ENCODE measurements at regions not wholly inside any gene's neighbourhood (a gene's known extent, or its start where the extent isn't known, plus 50 kb on each side); places are given as distances from the start of the nearest gene placed in this dataset.
A peak's percentile ranks its signal among the peaks of the same experiment; 100 is the strongest.

DNA sequence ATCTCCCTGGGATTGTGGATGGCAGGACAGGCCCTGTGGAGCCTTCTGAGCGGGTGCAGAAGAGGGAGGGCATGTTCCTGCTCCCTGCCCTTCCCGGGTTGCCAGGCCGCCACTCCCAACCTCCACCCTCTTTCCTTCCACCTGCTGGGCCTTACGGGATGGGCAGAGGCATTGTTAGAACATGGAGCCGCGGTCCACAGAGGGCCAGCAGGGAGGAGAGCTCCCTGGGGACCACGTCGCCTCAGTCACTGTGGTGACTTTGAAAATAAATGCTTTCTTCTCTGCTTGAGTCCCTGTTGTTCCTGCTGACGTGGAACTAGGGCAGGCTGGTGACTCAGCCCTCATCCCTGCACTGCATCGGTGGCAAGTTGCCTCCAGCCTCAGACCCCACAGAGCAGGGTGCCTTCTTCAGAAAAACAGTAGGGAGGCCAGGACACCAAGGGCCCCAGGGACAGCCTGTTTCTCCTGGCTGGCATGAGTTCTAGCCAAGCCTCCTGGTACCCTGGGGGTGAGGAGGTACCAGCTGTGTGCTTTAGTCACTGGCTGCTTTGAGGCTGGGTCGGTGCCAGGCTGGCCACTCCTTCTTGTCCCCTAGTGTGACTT, 224.9 kb downstream of the SEC14L1 start:
- no peak for DNase-seq

DNA sequence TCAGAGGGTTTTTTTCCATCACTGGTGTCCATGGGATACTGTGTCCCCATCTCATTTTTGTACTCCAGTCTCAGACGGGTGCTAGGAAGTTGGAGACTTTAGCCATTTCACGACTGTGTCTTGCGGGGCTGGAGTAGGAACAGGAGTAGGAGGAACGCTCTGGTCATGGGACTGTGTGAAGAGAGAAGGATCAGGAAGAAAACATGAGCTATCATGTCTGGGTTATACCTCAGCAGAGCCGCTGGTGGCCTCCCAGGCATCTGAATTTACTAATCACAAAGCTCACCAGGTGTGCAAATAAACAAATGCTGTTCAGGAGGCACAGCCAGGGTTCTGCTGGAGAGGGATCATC, 225.4 kb downstream of the SEC14L1 start:
- no peak for DNase-seq

DNA sequence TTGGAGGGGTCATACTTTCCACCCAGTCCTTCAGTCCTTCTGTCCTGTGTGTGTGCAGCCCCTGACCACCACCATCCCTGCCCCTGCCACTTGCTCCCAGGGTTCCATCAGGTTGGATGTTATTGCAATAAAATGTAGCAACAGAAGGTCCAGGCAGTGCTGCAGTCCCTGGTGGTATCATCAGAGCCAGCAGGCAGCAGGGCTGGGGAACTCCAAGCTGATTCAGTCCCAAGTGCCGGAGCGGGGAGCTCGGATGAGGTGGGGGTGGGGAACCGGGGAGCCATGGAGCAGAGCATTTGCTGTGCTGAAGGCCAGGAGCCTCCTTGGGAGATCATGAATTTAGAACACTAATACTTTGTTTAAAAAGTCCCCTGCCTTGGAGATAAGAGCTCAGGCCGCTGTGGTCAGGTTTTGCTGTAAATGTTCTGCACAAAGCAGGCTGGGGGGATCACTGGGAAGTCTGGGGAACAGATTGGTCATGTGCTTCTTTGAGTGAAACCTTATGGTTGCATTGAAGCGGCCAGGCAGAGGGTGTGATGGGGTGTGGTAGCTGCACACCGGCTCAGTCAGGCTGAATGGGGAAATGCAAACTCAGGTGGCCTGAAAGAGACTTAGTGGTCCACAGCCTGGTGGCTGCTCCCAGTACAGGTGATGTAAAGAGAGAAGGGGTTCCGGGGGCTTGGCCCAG, 225.9 kb downstream of the SEC14L1 start:
- no peak for DNase-seq

DNA sequence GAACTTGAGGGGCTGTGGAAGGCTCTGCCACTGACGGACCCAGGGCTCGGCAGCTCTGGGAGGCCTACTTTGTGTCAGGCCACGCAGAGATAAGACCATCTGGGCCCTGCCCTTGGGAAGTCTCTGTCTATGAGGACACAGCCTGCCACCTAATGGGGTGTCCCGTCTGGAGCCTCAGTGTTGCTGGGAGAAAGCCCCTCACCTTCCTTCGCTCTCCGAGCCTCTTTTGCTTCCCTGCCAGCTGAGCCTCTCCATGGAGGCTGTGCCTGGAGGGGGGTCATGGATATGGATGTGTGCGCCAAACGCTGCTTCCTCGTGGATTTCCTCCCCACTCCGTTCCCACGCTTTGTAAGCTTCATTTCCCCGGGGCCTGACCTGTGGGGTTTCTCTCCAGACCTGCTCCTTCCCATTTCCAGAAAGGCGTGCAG, 228.8 kb downstream of the SEC14L1 start:
- DNase-seq, result no peak

DNA sequence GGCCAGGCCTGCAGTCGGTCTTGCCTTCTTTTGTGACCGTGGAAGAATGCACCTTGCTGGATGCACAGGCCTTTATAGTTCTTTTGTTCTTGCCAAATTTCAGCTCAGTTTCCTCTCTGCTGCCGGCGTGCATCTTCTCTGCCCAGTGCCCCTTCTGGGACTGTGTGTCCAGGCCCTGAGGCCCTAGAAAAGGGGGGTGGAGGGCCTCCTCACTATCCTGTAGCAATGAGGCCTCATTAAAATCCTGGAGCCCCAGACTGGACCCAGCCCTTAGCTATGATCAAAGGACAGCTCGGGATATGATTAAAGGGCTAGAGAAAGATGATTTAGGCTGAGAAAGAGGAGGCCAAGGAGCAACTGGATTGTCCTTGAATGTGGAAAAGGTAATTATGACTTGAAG, 229.8 kb downstream of the SEC14L1 start:
- DNase-seq, result no peak

DNA sequence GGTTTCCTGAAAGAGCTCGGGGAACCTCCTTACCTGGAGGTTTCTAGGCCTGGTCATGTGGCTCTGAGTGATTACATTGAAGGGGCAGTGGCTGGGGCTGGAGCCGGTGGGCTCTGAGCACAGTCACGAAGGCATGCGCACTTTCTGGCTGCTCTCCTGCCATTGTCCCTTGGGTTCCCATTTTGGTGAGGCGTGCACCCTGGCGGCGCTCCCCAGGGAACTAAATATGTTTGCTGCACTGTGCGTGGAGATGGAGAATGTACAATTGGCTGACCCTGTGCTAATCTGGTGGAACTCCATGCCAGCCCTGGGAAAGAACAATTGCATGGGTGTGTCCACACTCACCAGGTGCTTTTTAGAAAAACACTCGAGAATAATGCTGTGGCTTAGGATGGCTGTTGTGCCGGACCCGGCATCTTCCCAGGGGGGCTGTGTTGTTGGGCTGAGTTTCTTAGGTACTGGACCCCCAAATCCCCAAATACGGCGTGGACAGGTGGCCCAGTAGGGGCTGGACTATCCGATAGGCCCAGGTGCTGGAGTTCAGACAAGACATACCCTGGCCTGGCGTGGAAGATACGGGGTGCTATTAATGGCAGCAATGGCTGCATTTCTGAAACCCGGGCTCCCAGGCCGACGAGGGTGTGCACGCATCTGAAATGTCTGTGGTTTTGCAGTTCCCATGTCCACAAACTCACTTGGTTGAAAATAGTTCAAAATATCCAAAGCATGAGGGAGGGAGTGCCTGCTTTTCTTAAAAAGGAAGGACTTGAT, 230.5 kb downstream of the SEC14L1 start:
- DNase-seq, result no peak

DNA sequence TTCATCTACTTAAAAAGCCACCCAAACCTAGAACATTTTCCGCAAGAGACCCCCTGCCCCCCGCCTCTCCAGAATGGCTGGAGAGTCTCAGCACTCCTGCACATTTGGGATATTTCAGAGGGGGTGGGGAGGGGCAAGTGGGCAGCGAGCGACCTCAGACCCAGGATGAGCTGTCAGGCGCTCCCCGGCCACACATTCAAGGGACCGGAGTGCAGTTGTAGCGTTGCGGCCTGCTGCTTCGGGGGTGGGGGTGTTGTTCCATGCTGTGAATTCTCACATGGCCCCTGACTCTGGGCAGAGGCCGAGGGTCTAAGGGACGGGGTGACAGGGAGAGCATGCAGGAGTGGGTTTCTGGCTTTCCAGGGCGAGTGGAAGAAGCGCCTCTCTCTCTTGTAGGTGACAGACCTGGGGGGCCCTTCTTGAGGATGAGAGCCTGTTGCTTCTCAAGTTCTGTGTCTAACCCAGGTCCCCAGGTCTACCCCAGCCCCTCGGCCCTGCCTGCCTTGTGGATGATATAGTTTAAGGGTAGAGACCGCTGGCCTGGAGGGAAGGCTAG, 231.2 kb downstream of the SEC14L1 start:
- DNase-seq, result no peak

DNA sequence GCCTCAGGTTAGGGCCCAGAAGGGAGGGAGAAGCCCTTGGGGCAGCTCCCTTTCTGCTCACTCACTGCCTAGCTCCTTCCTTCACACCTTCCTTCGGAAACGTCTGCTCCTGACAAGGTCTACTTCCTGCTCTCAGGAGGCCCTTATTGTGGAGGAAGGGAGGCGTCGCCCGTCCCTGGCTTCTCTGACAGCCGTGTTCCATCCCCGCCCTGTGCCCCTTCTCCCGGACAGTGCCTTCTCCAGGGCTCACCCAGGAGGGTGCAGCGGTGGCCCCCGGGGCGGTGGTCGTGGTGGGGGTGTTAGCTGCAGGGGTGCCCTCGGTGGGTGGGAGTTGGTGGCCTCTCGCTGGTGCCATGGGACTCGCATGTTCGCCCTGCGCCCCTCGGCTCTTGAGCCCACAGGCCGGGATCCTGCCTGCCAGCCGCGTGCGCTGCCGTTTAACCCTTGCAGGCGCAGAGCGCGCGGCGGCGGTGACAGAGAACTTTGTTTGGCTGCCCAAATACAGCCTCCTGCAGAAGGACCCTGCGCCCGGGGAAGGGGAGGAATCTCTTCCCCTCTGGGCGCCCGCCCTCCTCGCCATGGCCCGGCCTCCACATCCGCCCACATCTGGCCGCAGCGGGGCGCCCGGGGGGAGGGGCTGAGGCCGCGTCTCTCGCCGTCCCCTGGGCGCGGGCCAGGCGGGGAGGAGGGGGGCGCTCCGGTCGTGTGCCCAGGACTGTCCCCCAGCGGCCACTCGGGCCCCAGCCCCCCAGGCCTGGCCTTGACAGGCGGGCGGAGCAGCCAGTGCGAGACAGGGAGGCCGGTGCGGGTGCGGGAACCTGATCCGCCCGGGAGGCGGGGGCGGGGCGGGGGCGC, 231.9 kb downstream of the SEC14L1 start:
- DNase-seq, result peak; percentile 43 to 69 (median 50)

DNA sequence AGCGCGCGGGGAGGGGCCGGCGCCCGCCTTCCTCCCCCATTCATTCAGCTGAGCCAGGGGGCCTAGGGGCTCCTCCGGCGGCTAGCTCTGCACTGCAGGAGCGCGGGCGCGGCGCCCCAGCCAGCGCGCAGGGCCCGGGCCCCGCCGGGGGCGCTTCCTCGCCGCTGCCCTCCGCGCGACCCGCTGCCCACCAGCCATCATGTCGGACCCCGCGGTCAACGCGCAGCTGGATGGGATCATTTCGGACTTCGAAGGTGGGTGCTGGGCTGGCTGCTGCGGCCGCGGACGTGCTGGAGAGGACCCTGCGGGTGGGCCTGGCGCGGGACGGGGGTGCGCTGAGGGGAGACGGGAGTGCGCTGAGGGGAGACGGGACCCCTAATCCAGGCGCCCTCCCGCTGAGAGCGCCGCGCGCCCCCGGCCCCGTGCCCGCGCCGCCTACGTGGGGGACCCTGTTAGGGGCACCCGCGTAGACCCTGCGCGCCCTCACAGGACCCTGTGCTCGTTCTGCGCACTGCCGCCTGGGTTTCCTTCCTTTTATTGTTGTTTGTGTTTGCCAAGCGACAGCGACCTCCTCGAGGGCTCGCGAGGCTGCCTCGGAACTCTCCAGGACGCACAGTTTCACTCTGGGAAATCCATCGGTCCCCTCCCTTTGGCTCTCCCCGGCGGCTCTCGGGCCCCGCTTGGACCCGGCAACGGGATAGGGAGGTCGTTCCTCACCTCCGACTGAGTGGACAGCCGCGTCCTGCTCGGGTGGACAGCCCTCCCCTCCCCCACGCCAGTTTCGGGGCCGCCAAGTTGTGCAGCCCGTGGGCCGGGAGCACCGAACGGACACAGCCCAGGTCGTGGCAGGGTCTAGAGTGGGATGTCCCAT, 232.8 kb downstream of the SEC14L1 start:
- peak in 4 of 5 donors; percentile 30 to 47 (median 35) for DNase-seq

DNA sequence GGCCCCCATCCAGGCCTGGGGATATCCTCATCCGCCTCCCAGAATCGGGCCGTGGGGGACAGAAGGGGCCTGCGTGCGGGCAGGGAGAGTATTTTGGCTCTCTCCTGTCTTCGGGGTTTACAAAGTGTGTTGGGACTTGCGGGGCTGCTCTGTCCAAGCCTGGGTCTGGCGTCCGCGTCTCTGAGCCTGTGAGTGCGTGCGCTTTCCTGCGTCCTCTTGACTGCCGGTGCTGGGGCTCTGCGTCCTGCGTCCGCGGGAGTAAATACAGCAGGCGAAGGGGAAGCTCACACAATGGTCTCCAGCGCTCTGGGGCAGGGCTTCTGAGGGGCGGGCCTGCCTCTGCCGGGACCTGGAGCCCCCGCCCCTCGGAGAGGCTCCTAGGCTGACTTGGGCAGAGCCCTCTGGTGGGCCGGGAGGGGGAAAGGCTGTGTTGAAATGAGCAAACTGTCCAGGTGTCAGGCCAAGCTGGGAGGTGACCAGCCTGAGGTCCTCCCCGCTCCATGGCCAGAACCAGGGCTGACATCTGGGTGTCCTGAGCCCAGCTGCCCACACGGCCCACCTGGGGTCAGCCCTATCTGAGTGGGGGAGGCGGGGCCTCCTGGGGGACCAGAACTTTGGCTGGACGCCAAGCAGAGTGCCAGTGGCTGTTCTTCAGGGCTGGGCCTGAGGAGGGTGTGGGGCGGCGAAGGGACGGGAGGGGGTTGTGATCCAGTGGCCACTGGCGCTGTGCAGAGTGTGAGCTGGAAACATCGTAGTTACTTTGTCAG, 233.6 kb downstream of the SEC14L1 start:
- DNase-seq, result peak; percentile 55 to 82 (median 69)

DNA sequence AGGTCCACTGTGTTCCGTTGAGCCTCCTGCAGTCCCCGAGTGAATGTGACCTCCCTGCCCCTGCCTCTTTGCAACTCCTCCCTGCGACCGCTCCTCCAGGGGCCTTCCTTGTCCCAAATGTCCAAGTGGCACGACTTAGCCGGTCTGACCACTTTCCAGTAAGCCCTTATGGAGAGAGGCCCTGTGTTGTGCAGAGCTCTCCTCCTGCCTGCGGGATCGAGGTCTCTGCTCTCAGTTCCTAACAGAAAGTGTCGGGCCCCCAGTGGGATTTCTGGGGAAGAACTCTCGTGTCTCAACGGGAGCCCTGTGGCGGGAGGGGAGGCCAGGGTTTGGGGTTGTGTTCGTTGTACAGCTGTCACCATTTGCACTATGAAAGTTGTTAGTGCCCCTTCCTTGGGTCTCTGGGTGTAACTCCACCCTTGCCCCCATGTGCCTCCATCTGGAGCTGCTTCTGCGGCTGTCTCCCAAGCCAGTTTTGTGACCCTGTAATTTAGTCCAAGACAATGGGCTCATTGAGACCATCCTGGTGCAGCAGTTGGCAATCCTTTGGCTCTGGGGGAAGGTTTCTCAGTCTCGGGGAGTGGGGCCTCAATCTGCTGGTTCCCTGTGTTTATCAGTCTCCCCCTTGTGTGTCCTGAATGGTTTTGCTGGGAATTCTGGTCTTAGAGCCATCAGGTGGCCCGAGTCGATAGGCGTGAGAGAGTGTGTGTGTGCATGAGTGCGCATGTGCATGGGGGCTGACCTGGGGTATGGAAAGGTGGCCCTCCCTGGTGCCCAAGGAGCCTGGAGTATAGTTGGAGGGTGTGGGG, 234.5 kb downstream of the SEC14L1 start:
- no peak for DNase-seq

DNA sequence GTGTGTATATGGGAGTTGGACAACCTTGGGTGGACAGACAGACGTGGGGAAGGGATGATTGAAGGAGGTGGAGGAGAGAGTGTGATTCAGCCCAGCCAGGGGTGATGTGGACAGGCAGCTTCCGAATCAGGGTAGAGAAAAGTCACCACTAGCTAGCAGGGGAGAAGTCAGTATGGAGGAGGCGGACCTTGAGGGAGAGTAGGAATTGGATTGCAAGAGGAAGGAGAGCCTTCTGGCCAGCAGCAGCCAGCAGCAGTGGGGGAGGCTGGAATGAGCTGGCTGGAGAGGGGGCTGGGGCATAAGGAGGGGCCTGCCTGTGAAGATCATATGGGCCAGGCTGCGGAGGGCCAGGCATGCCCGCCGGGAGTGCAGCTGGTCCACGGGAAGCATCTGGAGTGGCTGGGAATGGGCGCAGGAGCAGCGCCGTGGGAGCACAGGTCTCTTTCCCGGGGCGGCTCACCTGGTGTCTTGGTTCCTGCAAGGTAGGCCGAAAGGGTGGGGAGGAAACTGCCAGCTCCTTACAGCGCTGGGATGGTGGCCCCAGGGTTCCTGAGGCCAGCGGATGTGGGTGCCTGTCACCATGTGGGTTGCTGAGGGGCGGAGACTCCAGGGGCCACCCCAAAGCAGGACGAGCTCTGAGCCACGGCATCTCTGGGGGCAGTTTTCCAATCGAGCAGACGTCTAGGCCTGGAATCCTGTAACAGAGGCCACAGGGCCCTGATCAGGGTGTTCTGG, 235.3 kb downstream of the SEC14L1 start:
- DNase-seq, result peak; percentile 35 to 80 (median 54)

DNA sequence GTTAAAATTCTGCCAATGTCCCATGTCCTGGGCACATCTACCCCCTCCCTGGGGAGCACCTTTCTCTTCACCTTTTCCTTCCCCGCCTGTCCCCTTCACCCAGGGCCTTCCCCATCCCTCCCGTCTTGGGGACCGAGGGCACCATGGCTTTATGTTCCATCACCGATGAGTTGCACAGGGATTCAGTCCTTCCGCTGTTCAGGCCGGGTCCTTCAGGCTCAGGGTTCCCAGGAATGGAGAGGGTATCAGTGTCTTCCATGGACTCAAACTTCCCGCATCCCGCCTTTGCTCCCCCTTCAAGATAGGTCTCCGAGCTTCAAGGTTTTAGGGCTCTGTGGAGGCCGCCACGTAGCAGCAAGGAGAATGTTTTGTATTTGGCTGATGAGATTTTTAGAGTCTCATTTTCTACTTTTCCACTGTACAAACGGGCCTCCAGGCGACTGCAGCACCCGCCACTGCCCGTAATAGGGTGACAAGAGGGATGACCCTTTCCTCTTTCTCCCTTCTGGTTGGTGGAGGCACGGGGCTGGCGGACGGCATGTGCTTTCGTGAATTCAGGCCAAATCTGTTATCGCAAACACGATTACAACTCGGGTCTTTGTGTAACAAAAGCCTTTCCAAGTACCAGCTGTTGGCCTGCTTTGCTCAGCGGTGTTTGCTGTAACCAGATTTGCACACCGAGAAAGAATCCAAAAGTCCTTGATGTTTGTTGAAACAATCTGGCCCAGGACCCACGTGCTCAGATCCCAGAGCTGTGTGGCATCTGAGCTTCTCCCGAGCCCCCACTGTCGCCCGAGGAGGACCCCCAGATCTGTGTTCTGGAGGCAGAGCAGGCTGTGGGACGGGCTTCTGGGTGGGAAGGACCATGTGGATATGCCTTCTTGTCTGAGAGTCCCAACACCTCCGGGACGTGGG, 236.3 kb downstream of the SEC14L1 start:
- DNase-seq, result no peak

DNA sequence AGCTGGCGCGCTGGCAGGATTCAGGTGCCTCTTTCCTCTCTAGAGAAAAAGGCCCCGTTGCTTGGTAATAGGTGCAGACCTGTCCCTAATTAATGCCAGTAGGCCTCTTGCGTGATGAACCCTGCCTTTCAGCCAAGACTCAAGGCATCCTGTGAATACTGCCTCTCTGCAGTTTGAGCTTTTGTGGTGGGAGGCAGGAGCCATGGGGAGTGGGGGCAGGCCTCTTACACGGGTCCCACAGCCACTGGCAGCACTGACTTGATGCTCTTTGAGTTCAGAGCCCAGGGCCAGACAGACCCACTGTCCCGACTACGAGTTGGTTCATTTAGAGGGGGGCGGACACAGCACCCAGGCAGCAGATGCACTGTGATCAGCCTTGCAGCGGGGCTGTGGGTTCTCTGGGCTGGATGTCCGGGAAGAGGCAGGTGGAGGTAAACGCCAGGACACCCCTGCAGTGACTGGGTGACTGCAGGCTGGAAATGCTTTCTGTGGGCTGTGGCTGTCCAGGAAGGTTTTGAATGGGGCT, 237.0 kb downstream of the SEC14L1 start:
- no peak for DNase-seq

DNA sequence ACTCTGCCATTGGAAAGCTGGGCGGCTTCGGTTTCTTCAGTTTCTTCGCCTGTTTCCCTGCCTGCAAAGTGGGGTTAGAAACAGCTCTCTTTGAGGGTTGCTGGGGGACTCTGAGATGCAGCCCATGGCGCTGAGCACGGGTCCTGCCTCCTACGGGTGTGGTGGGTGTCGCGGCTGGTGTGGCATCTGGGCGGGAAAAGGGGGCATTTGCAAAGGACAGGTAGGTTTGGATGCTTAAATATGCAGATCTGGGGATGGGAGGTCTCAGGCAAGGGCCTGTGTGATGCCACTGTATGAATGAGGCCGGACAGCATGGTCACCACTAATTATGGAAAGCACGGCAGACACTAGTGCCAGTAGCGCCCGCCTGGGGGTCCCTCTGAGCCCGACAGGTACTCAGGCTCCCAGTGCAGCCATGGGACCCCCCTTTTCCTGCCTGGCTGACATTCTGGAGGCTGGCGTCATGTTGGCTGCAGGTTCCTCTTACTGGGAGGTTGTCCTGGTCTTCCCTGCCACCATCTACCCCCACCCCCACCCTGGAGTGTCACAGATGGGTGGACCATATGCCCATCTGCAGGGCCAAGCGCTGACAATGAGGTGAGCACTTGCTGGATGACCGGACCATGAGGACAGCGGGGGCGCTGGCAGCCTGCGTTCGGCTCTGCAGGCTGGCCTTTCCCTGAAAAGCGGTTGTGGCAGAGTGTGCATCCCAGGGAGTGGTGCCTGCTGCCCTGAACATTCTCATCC, 237.7 kb downstream of the SEC14L1 start:
- no peak for DNase-seq

DNA sequence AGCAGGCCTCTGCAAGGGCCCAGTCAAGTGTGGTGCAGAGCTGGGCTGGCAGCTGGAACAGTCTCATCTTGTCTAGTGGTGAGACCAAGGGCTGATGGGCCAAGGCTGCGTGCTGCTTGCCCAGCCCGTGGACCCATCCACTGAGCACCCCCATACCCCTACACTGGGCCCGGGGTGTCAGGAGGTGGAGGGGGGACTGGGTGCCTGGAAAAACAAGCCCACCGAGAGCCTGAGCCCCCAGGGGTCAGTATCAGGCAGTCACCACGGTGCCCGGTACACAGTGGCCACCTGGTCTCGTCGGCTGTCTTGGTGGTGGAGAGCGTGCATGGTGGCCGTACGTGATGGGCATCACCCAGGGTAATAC, 238.3 kb downstream of the SEC14L1 start:
- DNase-seq, result no peak

DNA sequence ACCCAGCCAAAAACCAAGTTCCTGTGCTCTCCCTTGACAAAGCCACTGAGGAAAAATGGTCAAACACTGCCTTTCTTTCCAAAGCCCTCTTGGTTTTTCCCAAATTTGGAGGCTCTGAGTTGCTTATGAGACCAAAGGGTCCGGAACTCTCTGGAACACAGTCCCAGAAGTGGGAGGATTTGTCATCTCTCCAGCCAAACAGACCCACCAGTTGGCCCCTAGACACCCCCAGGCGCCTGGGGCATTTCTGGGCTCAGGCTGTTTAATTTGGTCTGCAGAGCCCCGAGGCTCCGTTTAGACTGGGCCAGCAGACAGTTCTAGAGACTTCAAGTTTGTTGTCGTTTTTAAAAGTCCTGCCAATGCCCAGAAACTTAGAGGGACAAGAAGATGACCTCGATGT, 239.1 kb downstream of the SEC14L1 start:
- DNase-seq, result no peak
